Esophagus muscularis mucosa (tissue), 4 donors: ENCODE measurements at regions not wholly inside any gene's neighbourhood (a gene's known extent, or its start where the extent isn't known, plus 50 kb on each side); places are given as distances from the start of the nearest gene placed in this dataset.

Experiments
- CTCF ChIP-seq, 3 experiments: fragments of 200-600 bp in 2 of 3; fragments of 450-650 bp in 1 of 3; sonication (generic) in 2 of 3; IDR thresholded peaks; one replicate each; pipeline ENCODE4 v1.5.1; 2017 to 2019; ENCODE audit warnings: antibody characterized with exemption in 3 of 3, mild to moderate bottlenecking in 2 of 3, moderate library complexity in 1 of 3
- EP300 ChIP-seq: sonication (generic); formaldehyde crosslinking; IDR thresholded peaks from one replicate; pipeline ENCODE4 v1.6.1; 2017; ENCODE audit warnings: antibody characterized with exemption
- POLR2A ChIP-seq: fragments of 450-650 bp; IDR thresholded peaks from one replicate; pipeline ENCODE4 v1.6.1; 2017; ENCODE audit warnings: antibody characterized with exemption, moderate library complexity, mild to moderate bottlenecking, low read depth
- POLR2AphosphoS5 ChIP-seq, 2 donors: sonication (generic); formaldehyde crosslinking; IDR thresholded peaks; one replicate each; pipeline ENCODE4 v1.6.1; 2017; ENCODE audit warnings: antibody characterized with exemption in 2 of 2

- TF ChIP-seq CTCF (IDR thresholded peaks at IDR 0.05): no peak
- no peak for TF ChIP-seq EP300
- no peak for TF ChIP-seq POLR2AphosphoS5 (IDR thresholded peaks at IDR 0.05)
- TF ChIP-seq POLR2A: no peak
Observed at GRCh38 chr3:151940481-151940880, 67.0 kb downstream of the SUCNR1 start.
